ENCODE measurements at regions not wholly inside any gene's neighbourhood (a gene's known extent, or its start where the extent isn't known, plus 50 kb on each side); places are given as distances from the start of the nearest gene placed in this dataset.
A peak's percentile ranks its signal among the peaks of the same experiment; 100 is the strongest.

- Histone ChIP-seq H3K4me1 (ENCODE audit: insufficient read depth, low read length) (no peaks in the 10 kb centered on the region), H3K36me3 (ENCODE audit: insufficient read depth, low read length) (no peaks in the 10 kb centered on the region), H3K4me3 (ENCODE audit: low read length) (no peak overlapping the region), H3K9me3 (ENCODE audit: low read length) (no peaks in the 10 kb centered on the region), H3K27ac (ENCODE audit: low read depth, low read length) (no peak overlapping the region), H3K27me3 (ENCODE audit: insufficient read depth, low read length, poor library complexity, severe bottlenecking) (no peaks in the 10 kb centered on the region)
- H3K27me3 Mint-ChIP-seq: no peaks in the 10 kb centered on the region
- no peaks in the 10 kb centered on the region for H3K4me1 Mint-ChIP-seq
- POLR2A ChIA-PET: no interaction called here
- no peaks in the 10 kb centered on the region for H3K36me3 Mint-ChIP-seq
- no peak overlapping the region for H3K27ac Mint-ChIP-seq
- CTCF ChIA-PET: no interaction called here
- no peaks in the 10 kb centered on the region for H3K9me3 Mint-ChIP-seq
- no peak overlapping the region for H3K4me3 Mint-ChIP-seq
- no peak for DNase-seq
These were observed 502.8 kb downstream of the EIPR1 start for GRCh38 chr2:2874805-2875204.

- H3K4me1 Mint-ChIP-seq: no peaks in the 10 kb centered on the region
- no peaks in the 10 kb centered on the region for H3K9me3 Mint-ChIP-seq
- H3K4me3 Mint-ChIP-seq: no peak overlapping the region
- H3K36me3 ChIP-seq (ENCODE audit: insufficient read depth, low read length): no peaks in the 10 kb centered on the region
- ChIA-PET CTCF (no interaction called here), POLR2A (no interaction called here)
- no peaks in the 10 kb centered on the region for H3K36me3 Mint-ChIP-seq
- H3K27me3 ChIP-seq (ENCODE audit: insufficient read depth, low read length, poor library complexity, severe bottlenecking): no peaks in the 10 kb centered on the region
- no peaks in the 10 kb centered on the region for H3K9me3 ChIP-seq (ENCODE audit: low read length)
- H3K27ac Mint-ChIP-seq: no peak overlapping the region
- DNase-seq: no peak
- no peaks in the 10 kb centered on the region for H3K4me1 ChIP-seq (ENCODE audit: insufficient read depth, low read length)
- H3K27me3 Mint-ChIP-seq: no peaks in the 10 kb centered on the region
- H3K27ac ChIP-seq (ENCODE audit: low read depth, low read length): no peak overlapping the region
- no peak overlapping the region for H3K4me3 ChIP-seq (ENCODE audit: low read length)
These were observed 503.3 kb downstream of the EIPR1 start for GRCh38 chr2:2874341-2874740.

- no peak overlapping the region for H3K27ac ChIP-seq (ENCODE audit: low read depth, low read length)
- H3K9me3 ChIP-seq (ENCODE audit: low read length): no peaks in the 10 kb centered on the region
- no peaks in the 10 kb centered on the region for H3K9me3 Mint-ChIP-seq
- H3K4me1 Mint-ChIP-seq: no peaks in the 10 kb centered on the region
- POLR2A ChIA-PET: no interaction called here
- peaks cover 0 to 2% of the 10 kb centered on the region in 2 donors for H3K27me3 Mint-ChIP-seq
- H3K4me1 ChIP-seq (ENCODE audit: insufficient read depth, low read length): no peaks in the 10 kb centered on the region
- H3K36me3 Mint-ChIP-seq: no peaks in the 10 kb centered on the region
- no peak overlapping the region for H3K27ac Mint-ChIP-seq
- no peaks in the 10 kb centered on the region for H3K36me3 ChIP-seq (ENCODE audit: insufficient read depth, low read length)
- CTCF ChIA-PET: no interaction called here
- no peak overlapping the region for H3K4me3 ChIP-seq (ENCODE audit: low read length)
- no peak overlapping the region for H3K4me3 Mint-ChIP-seq
- H3K27me3 ChIP-seq (ENCODE audit: insufficient read depth, low read length, poor library complexity, severe bottlenecking): no peaks in the 10 kb centered on the region
- no peak for DNase-seq
These were observed 504.2 kb downstream of the EIPR1 start for GRCh38 chr2:2873450-2873811.

- H3K9me3 ChIP-seq (ENCODE audit: low read length): no peaks in the 10 kb centered on the region
- no peaks in the 10 kb centered on the region for H3K9me3 Mint-ChIP-seq
These were observed 504.7 kb downstream of the EIPR1 start for GRCh38 chr2:2872713-2873449.

GRCh38 chr2:2872309-2872617, 505.4 kb downstream of the EIPR1 start:
- no peaks in the 10 kb centered on the region for H3K4me1 ChIP-seq (ENCODE audit: insufficient read depth, low read length)
- ChIA-PET CTCF (no interaction called here), POLR2A (no interaction called here)
- no peak for DNase-seq
- H3K4me3 ChIP-seq (ENCODE audit: low read length): no peak overlapping the region
- H3K4me1 Mint-ChIP-seq: no peaks in the 10 kb centered on the region
- no peaks in the 10 kb centered on the region for H3K9me3 ChIP-seq (ENCODE audit: low read length)
- H3K4me3 Mint-ChIP-seq: no peak overlapping the region
- H3K27me3 ChIP-seq (ENCODE audit: insufficient read depth, low read length, poor library complexity, severe bottlenecking): no peaks in the 10 kb centered on the region
- peaks cover 0 to 3% of the 10 kb centered on the region in 2 donors for H3K27me3 Mint-ChIP-seq
- no peaks in the 10 kb centered on the region for H3K36me3 Mint-ChIP-seq
- H3K27ac Mint-ChIP-seq: no peak overlapping the region
- H3K27ac ChIP-seq (ENCODE audit: low read depth, low read length): no peak overlapping the region
- H3K9me3 Mint-ChIP-seq: no peaks in the 10 kb centered on the region
- H3K36me3 ChIP-seq (ENCODE audit: insufficient read depth, low read length): no peaks in the 10 kb centered on the region

More at GRCh38 chr2:2872713-2873449, 504.7 kb downstream of the EIPR1 start:
- Histone ChIP-seq H3K4me1 (ENCODE audit: insufficient read depth, low read length) (no peaks in the 10 kb centered on the region), H3K36me3 (ENCODE audit: insufficient read depth, low read length) (no peaks in the 10 kb centered on the region), H3K4me3 (ENCODE audit: low read length) (no peak overlapping the region), H3K27ac (ENCODE audit: low read depth, low read length) (no peak overlapping the region), H3K27me3 (ENCODE audit: insufficient read depth, low read length, poor library complexity, severe bottlenecking) (no peaks in the 10 kb centered on the region)
- Mint-ChIP-seq H3K36me3 (no peaks in the 10 kb centered on the region), H3K4me1 (no peaks in the 10 kb centered on the region), H3K27me3 (peaks cover 0 to 3% of the 10 kb centered on the region in 2 donors), H3K4me3 (no peak overlapping the region), H3K27ac (no peak overlapping the region)
- ChIA-PET CTCF (no interaction called here), POLR2A (no interaction called here)
- DNase-seq: no peak

GRCh38 chr2:2871480-2872308, 505.9 kb downstream of the EIPR1 start:
- no peaks in the 10 kb centered on the region for H3K4me1 Mint-ChIP-seq
- H3K9me3 Mint-ChIP-seq: no peaks in the 10 kb centered on the region
- no peak overlapping the region for H3K4me3 Mint-ChIP-seq
- no peaks in the 10 kb centered on the region for H3K36me3 Mint-ChIP-seq
- Histone ChIP-seq H3K4me1 (ENCODE audit: insufficient read depth, low read length) (no peaks in the 10 kb centered on the region), H3K9me3 (ENCODE audit: low read length) (no peaks in the 10 kb centered on the region), H3K27ac (ENCODE audit: low read depth, low read length) (no peak overlapping the region), H3K36me3 (ENCODE audit: insufficient read depth, low read length) (no peaks in the 10 kb centered on the region), H3K4me3 (ENCODE audit: low read length) (no peak overlapping the region), H3K27me3 (ENCODE audit: insufficient read depth, low read length, poor library complexity, severe bottlenecking) (no peaks in the 10 kb centered on the region)
- CTCF ChIA-PET: no interaction called here
- H3K27ac Mint-ChIP-seq: no peak overlapping the region
- DNase-seq: peak in 1 of 5 donors; percentile 13
- peaks cover 0 to 3% of the 10 kb centered on the region in 2 donors for H3K27me3 Mint-ChIP-seq
- POLR2A ChIA-PET: no interaction called here

- H3K4me1 Mint-ChIP-seq: no peaks in the 10 kb centered on the region
- no peak overlapping the region for H3K4me3 Mint-ChIP-seq
- Histone ChIP-seq H3K4me3 (ENCODE audit: low read length) (no peak overlapping the region), H3K27me3 (ENCODE audit: insufficient read depth, low read length, poor library complexity, severe bottlenecking) (no peaks in the 10 kb centered on the region), H3K36me3 (ENCODE audit: insufficient read depth, low read length) (no peaks in the 10 kb centered on the region), H3K9me3 (ENCODE audit: low read length) (no peaks in the 10 kb centered on the region), H3K4me1 (ENCODE audit: insufficient read depth, low read length) (no peaks in the 10 kb centered on the region), H3K27ac (ENCODE audit: low read depth, low read length) (no peak overlapping the region)
- no peak for DNase-seq
- no peaks in the 10 kb centered on the region for H3K36me3 Mint-ChIP-seq
- H3K27me3 Mint-ChIP-seq: peaks cover 0 to 3% of the 10 kb centered on the region in 2 donors
- H3K27ac Mint-ChIP-seq: no peak overlapping the region
- H3K9me3 Mint-ChIP-seq: no peaks in the 10 kb centered on the region
- POLR2A ChIA-PET: no interaction called here
- CTCF ChIA-PET: no interaction called here
These were observed 507.5 kb downstream of the EIPR1 start for GRCh38 chr2:2870106-2870505.

- Mint-ChIP-seq H3K27me3 (peaks cover 0 to 3% of the 10 kb centered on the region in 2 donors), H3K4me3 (no peak overlapping the region), H3K36me3 (no peaks in the 10 kb centered on the region), H3K9me3 (no peaks in the 10 kb centered on the region), H3K27ac (no peak overlapping the region), H3K4me1 (no peaks in the 10 kb centered on the region)
- POLR2A ChIA-PET: no interaction called here
- no peaks in the 10 kb centered on the region for H3K36me3 ChIP-seq (ENCODE audit: insufficient read depth, low read length)
- no peak overlapping the region for H3K4me3 ChIP-seq (ENCODE audit: low read length)
- CTCF ChIA-PET: no interaction called here
- DNase-seq: no peak
- no peaks in the 10 kb centered on the region for H3K27me3 ChIP-seq (ENCODE audit: insufficient read depth, low read length, poor library complexity, severe bottlenecking)
- H3K4me1 ChIP-seq (ENCODE audit: insufficient read depth, low read length): no peaks in the 10 kb centered on the region
- no peak overlapping the region for H3K27ac ChIP-seq (ENCODE audit: low read depth, low read length)
- no peaks in the 10 kb centered on the region for H3K9me3 ChIP-seq (ENCODE audit: low read length)
These were observed 508.1 kb downstream of the EIPR1 start for GRCh38 chr2:2869553-2869952.
